GM19468 (cell line): ENCODE measurements at regions not wholly inside any gene's neighbourhood (a gene's known extent, or its start where the extent isn't known, plus 50 kb on each side); places are given as distances from the start of the nearest gene placed in this dataset.

ENCODE experiments used
- ATAC-seq: cut with Tn5 transposase; IDR thresholded peaks from one replicate; pipeline ENCODE4 v1.9.1; 2021; ENCODE audit warnings: mild to moderate bottlenecking, moderate library complexity, moderate number of reproducible peaks; ENCODE audit not compliant: unreplicated experiment; ENCODE audit errors: extremely low read depth

DNA sequence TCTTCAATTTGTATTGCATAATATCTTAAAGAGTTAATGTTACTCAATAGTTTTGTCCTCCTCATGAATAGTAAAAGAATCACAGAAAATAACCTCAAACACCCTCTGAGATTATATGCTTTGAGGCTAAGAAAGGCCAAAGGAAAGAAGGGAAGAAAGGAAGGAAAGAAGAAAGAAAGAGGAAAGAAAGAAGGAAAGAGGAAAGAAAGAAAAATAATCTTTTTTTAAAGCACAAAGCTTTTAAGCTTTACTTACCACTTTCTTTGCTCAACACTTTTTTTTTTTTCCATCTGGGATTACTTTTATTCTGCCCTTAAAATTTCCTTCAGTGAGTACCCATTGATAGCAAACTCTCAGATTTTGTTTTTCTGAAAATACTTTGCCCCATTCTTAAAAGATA, 369.1 kb downstream of the FGF9 start:
- ATAC-seq, result no peak

DNA sequence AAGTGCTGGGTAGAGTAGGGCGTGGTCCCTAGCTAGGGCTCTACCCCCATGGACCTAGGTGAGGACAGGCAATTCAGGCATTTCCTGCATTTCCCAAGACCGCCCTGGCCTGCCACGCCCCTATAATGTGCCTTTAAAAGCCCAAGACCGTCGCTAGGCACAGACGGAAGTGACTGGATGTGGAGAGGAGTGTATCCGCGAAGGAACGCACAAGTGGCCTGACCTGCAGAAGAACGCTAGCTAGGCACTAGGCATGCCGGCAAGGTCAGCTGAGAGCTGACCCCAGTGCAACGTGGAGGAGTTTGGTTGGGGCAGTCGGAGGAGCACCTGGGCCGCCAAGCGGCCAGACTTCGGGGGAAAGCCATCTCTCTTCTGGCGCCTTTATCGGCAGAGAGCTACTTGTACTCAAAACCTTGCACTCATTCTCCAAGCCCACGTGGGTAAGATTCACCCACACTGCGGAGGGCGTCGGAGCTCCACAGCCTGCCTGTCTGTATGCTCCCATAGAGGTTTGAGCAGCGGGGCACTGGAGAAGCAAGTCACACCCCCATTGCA, 370.0 kb downstream of the FGF9 start:
- ATAC-seq, result no peak

DNA sequence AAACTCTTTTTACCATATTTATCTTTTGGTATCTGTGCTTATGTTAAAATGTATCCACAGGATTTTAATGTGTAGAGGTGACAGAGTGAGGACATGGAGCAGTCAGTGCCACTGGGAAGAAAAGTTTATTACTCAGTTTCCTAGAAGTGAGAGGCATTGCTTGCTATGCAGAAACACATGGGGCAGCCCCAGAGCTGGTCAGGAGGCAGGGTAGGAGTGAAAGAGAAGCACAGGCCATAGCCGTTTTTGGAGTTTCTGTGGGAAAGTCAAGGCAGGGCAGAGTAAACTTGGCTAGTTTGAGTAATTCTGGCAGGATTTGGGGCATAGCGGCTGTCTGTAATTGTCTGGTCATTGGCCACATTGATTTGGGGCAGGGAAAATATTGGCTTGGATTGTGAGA, 370.9 kb downstream of the FGF9 start:
- ATAC-seq, result no peak

DNA sequence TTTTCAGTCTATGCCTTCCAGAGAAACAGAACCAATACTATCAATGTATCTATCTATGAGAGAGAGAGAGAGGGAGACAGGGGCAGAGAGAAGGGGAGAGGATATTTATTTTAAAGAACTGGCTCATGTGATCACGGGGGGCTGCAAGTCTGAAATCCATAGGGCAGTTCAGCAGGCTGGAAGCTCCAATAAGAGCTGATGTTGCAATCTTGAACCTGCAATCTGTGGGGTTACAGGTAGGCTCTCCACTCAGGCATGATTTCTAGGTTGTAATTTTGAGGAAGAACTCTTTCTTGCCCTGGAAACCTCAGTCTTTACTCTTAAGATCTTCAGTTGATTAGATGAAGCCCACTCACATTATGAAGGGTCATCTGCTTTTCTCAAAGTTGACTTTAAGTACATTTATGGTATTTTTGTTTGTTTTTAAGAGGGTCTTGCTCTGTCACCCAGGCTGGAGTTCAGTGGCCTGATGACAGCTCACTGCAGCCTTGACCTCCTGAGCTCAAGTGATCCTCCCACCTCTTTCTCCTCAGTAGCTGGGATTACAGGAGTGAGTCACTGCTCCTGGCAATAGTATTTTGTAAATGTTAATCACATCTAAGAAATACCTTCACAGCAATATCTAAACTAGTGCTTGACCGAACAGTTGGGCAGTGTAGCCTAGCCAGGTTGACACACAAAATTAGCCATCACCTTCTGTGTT, 376.4 kb downstream of the FGF9 start:
- ATAC-seq, result no peak

DNA sequence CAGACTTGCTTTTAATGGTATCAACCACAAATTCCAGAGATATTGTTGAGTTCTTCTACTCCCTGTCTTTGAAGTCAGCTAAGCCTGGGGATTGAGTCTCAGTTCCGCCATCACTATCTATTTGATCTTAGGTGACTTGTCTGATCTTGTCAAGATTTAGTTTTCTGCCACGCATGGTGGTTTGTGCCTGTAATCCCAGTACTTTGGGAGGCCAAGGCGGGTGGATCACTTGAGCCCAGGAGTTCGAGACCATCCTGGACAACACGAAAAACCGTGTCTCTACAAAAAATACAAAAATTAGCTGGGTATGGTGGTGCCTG, 376.9 kb downstream of the FGF9 start:
- ATAC-seq, result no peak

DNA sequence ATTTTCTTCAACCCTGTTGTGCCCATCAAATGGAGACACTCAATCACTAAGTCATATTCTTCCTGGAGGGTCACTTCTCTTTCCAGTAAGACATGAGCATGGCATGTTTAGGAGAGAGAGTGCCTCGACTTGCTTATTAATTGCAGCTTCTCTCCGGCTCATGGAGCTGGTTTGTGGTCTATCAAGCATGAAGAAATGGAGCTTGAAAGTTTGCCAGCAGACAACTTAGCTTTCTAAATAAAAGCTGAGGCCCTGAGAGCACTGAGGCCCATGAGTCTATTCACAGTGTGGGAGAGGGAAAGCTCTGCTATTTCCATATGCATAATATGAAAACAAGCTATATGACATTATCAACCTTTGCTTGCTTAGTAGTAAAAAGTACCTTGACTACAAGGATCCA, 378.5 kb downstream of the FGF9 start:
- no peak for ATAC-seq

DNA sequence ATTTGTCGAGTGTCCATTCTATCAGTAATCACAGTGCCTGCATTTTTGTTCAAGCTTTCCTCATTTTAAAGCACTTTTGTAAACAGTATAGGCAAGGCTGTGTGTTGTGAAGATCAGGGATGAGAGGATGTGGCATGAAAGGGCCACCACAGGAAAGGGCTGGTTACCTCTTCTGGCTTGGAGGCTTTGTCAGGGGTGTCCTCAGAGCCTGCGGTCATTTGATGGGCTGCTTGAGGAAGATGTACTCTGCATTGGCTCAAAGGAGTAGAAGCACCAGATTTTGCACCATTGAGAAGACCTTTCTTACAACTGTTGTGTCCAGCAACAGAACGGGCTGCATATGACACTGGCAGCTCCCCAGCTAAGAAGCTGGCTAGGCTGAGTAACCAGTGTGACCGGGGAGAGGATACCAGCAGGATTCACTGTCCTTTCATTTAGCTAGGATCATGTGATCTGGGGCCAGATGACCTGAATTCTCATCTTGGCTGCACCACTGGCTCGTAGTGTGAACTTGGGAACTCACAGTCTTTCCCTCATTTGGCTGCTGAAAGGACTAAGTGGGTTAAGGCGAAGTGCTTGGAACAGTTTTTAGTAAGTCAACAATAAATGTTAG, 380.2 kb downstream of the FGF9 start:
- no peak for ATAC-seq

DNA sequence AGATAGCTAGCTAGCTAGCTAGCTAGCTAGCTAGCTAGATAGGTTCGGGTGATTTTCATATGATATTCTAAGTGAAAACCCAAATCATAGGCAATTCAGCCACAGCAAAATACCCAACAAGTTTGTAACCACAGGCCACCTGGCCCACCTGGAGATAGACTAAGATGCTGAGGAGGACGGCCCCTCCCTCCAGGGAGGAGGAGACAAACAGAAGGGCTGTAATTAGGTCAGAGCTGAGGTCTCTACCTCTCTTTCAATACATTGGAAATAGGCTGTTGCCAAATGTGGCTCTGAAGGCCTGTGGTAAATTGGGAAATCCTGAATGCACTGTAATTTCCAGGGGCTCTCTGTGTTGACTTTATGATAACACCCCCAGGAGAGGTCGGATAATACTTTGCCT, 382.2 kb downstream of the FGF9 start:
- no peak for ATAC-seq

DNA sequence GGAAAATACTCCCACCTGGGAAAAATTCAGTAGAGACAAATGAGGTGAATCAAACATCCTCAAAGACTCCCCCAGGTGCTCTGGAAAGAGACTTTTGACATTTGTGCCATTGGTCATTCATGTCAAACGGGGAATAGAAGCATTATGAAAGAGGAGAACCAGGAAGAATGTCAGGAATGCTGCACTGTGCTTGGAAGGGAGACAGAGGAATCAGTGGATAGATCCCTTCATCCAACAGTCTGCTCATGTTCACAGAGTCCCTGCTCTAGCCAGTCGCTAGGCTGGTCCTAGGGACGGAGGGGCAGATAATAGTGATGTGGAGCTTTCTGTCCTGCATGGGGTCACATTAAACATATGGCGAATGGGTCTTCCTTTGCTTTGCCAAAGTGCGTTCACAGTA, 384.4 kb downstream of the FGF9 start:
- no peak for ATAC-seq

DNA sequence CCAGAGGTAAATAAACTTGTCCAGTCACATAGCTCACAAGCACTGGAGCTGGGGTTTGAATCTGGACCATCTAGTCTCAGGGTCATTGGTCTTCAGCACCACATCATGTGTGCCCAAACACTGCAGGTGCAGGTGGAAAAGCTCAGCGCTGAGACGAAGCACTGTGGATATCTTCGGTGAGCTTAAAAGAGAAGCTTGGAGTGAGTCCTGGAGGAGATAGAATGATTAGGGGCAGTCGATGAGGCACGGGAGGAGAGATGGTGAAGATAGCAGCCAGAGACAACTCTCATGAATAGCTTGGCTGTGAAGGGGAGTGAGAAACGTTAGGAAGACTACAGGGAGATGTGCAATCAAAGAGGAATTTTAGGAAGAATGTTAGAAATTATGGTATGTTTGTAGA, 389.3 kb downstream of the FGF9 start:
- ATAC-seq, result no peak

DNA sequence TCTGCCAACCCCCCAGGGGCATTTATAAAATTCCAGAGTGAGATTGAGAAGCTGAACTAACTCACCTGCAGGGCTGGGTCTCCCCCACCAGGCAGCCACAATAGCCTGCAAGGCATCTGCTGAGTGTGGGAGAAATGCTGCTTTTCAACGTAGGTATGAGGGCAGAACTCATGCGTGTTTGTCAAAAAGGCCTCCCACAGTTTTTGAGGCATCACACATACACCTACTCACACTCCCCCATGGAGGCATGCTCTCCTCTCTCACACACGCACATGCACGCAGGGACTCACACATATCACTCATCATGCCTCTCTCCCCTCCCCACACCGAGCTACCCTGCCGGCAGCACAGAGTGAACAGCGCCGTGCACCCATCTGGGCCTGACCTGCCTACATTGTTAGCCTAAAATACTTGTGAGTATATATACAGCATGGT, 390.5 kb downstream of the FGF9 start:
- ATAC-seq, result peak; percentile 44

DNA sequence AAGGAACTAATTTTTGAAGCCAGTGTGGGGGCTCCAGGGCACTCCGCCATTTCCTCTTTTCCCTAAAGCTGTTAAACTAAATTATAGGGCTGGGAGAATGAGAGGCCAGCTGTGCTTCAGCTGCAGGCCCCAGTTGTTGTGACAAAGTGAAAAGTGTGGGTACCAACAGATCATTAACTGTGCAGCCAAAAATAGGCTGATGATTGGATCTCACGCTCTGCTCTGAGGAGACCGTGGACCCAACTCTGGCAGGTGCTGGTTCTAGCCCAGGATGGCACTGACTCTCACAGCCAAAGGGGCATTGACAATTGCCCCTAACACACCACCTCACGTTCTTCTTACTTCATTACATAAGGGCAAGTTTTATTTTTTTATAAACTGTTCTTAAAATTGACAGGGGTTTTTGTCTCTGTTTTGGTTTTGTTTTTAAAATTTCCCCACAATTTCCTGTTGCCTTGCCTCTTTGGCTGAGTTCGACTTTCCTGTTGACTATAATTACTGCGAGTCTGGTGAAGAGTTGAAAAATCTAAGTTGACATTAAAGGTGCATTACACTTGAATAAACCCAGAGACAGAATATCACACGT, 391.0 kb downstream of the FGF9 start:
- peak; percentile 59 for ATAC-seq

DNA sequence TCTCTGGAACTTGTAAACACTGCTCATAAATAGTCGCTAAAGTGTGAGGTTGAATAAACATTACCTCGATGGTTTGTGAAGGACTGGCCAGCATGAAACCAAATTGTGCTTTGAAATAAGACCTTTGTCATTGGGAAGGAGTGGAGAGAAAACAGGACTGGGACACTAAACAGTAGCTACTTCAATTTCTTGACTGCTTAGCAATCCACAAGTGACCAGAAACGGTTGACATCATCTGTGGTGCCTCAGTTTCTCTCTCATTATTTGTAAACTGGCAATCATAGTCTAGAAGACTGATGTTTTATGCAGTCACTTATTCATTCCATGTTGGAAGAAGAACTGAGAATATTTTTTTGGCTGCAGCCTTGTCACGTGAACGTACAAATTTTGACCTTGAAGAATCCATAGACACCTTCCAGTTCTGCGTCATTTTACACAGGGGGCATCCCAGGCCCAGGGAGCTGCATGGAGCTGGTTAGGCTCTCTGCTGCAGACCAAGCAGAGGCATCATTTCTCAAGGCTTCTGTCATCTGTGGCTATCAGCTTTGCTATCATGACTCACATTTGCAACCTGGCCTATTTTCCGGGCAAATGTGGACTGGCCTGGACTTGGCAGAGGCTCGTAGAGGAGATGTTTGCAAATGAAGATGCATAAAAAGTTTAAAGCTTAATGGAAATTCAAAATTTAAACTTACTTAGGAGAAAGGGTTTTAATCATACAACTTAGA, 391.8 kb downstream of the FGF9 start:
- no peak for ATAC-seq

DNA sequence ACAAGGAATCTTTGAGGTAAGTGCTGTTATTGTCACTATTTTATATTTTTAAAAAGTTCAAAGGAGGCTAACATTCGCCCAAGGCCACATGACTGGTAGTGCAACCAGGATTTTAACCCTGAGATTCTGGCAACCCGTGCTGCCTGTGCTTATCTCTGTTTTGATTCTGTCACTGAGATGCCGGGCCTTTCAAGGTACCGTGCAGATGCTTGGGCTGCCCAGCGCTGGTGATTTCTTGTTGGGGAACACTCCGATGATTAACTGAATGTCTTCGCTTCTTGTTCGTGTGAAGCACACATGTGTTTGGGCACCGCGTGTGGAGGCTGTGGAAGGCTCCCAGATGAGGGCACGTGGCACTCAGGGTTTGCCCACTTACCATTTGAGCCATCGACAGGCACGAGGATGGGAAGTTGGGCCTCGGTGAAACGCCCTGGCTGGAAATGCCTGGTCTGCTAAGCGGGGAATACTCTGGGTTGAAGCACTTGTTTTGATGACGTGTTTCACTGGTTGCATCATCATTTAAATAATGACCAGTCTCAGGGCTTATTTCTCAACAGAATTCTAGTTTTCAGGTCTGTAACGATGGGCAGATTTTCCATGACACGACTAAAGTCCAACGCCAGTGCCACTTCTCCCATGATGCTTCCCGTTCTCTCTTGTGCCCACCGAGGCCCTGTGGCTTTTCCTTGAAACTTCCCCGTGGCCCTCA, 392.7 kb downstream of the FGF9 start:
- no peak for ATAC-seq

DNA sequence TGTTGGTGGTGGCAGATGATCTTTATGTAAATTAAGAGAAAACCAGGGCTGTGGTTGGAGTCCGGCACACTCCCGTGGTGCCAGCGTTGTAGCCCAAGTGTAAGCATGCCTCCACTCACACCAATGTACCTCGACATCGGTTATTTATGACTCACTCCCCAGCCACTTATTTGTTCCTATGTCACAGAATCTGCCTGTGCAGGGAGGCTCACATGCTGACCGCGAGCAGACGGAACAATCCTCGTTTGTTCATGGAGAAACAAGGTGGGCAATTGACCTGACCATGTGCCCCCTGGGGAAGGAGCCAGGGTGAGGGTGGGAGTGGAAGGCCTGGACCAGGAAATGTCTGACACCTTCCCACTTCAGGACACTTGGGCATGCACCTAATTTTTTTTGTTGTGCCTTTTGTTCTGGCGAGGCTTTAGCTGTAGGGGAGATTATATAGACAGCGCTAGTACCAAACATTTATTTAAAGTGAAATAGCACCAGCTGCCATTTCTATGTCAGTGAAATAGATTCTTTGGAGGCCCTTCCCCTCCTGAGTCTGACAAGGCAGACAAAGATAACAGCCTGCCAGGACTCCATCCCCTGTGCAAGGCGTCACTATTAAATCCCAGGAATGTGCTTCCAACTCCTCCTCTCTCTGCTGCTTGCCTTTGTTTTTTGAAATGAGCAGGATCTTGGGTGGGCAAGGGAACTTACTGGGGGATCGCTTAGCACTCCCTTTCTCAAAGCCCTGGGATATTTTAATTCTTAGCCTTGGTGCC, 394.2 kb downstream of the FGF9 start:
- no peak for ATAC-seq

DNA sequence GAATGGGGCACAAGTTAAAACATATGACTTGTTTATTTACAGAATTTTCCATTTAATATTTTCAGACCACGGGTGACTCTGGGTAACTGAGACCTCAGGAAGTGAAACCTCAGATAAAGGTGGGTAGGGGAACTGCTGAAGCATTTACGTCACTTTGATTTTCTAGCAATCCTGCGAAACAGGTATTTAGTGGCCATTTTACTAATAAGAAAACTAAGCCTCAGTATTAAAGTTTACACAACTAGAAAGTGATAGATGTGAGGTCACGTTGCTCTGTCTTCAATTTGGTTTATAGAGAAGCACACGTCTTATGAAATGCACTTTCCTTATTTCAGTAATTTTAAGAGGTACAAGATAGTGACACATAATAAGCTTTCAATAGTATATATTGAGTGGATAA, 402.8 kb downstream of the FGF9 start:
- ATAC-seq, result peak; percentile 41

DNA sequence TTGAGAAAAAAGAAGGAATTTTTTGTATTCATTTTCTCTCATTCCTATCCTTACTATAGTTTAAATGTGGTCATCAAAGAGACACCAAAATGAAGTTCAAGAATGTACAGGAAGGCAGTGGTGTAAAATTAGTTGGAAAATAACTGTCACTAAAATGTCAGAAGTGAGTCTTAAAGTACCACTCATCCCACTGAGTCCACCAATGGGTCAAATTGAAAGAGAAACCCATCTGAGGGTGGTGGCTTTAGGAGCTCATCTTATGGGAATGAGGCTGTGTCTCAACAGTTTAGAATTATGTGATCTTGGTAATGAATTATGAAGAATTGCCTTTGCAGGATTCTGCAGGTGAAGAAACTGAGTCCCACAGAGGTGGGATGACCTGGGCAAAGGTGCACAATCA, 403.5 kb downstream of the FGF9 start:
- no peak for ATAC-seq

DNA sequence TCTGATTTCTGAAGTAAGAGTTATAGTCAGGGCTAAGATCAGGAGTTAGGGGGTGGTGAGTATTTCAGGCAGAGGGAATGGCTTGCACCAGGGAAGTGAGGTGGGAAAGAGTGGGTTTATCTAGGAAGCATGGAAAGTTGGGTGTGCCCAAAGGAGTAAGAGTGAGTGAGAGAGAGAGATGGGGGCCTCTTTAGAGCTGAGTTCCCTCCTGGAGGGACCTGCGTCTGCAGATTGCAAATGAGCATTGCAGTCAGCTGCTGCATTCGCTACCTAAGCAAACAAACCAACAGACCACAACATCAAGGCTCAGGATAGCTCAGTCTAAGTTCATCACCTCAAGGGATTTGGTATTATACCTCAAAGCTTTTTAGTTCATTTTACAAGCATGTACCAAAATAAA, 405.8 kb downstream of the FGF9 start:
- ATAC-seq, result peak; percentile 23

DNA sequence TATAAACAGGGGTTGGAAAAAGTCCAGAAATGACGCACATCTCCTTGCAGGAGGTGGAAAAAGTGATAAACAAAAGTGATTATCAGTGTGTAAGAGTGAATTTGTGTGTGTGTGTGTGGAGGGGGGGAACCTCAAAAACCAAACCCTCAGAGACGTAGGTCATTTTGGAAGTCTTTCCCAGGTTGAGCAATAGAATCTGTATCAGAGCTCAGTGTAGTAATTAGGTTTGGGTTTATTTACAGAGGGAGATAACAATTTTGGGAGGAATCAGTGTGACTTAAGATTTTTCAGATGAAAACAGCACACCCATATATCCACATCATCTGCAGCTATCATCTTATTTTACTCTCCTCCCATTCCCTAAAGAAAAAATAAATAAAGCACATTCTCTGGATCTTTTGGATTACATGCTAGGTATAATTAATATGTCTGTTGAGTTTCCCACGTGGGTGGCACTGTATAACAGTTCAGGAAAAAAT, 406.4 kb downstream of the FGF9 start:
- ATAC-seq, result no peak

DNA sequence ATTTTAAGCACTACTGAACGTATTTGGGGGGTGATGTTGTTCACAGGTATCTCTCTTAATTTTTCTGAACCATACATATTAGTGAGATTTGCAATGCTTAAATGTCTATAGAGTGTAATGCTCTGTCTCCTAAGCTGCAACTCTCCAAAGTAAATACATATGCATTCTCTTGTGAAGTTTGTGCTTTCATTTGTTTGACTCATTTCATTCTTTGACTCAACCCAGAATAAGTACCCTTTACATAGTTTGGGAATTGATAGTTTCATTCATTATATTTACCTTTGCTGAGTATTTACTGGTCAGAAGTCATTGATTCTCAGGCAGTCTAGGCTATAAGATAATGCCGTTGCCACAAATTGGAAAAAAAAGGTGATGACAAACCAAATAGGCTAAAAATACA, 406.9 kb downstream of the FGF9 start:
- no peak for ATAC-seq
